ENCODE measurements at regions not wholly inside any gene's neighbourhood (a gene's known extent, or its start where the extent isn't known, plus 50 kb on each side); places are given as distances from the start of the nearest gene placed in this dataset.
"Not testable (repeated sequence)": the region's sequence is repeated elsewhere in the genome, so short reads cannot be mapped to it uniquely, and the experiment has no call there.

GRCh38 chr4:188657365-188657764, 518.1 kb downstream of the TRIML1 start:
- DNase-seq (ENCODE audit: low read depth, low spot score): no peak

GRCh38 chr4:188658958-188659522, 519.8 kb downstream of the TRIML1 start:
- no peak for DNase-seq (ENCODE audit: low read depth, low spot score)

- no peak for DNase-seq (ENCODE audit: low read depth, low spot score)
These were observed 521.6 kb downstream of the TRIML1 start for GRCh38 chr4:188660796-188661195.

- no peak for DNase-seq (ENCODE audit: low read depth, low spot score)
These were observed 522.3 kb downstream of the TRIML1 start for GRCh38 chr4:188661502-188661901.

GRCh38 chr4:188663369-188663768, 524.1 kb downstream of the TRIML1 start:
- no peak for DNase-seq (ENCODE audit: low read depth, low spot score)

GRCh38 chr4:188665491-188666457, 526.5 kb downstream of the TRIML1 start:
- no peak for DNase-seq (ENCODE audit: low read depth, low spot score)

GRCh38 chr4:188678691-188679090, 539.5 kb downstream of the TRIML1 start:
- not testable (repeated sequence) for DNase-seq (ENCODE audit: low read depth, low spot score)

GRCh38 chr4:188680004-188680666, 540.9 kb downstream of the TRIML1 start:
- no peak for DNase-seq (ENCODE audit: low read depth, low spot score)

GRCh38 chr4:188680667-188681063, 541.4 kb downstream of the TRIML1 start:
- no peak for DNase-seq (ENCODE audit: low read depth, low spot score)

GRCh38 chr4:188682321-188682720, 543.1 kb downstream of the TRIML1 start:
- no peak for DNase-seq (ENCODE audit: low read depth, low spot score)

- no peak for DNase-seq (ENCODE audit: low read depth, low spot score)
These were observed 544.3 kb downstream of the TRIML1 start for GRCh38 chr4:188683571-188683970.

GRCh38 chr4:188688956-188689355, 549.7 kb downstream of the TRIML1 start:
- DNase-seq (ENCODE audit: low read depth, low spot score): no peak

- no peak for DNase-seq (ENCODE audit: low read depth, low spot score)
These were observed 552.6 kb downstream of the TRIML1 start for GRCh38 chr4:188691811-188692210.

- no peak for DNase-seq (ENCODE audit: low read depth, low spot score)
These were observed 556.0 kb downstream of the TRIML1 start for GRCh38 chr4:188695261-188695660.

- no peak for DNase-seq (ENCODE audit: low read depth, low spot score)
These were observed 558.0 kb downstream of the TRIML1 start for GRCh38 chr4:188697243-188697642.

GRCh38 chr4:188701952-188702351, 562.7 kb downstream of the TRIML1 start:
- DNase-seq (ENCODE audit: low read depth, low spot score): no peak

GRCh38 chr4:188704288-188704687, 565.0 kb downstream of the TRIML1 start:
- DNase-seq (ENCODE audit: low read depth, low spot score): no peak

- no peak for DNase-seq (ENCODE audit: low read depth, low spot score)
These were observed 567.8 kb downstream of the TRIML1 start for GRCh38 chr4:188707036-188707435.

- DNase-seq (ENCODE audit: low read depth, low spot score): no peak
These were observed 575.3 kb downstream of the TRIML1 start for GRCh38 chr4:188714501-188714900.

- no peak for DNase-seq (ENCODE audit: low read depth, low spot score)
These were observed 575.7 kb downstream of the TRIML1 start for GRCh38 chr4:188714907-188715306.

- DNase-seq (ENCODE audit: low read depth, low spot score): no peak
These were observed 578.4 kb downstream of the TRIML1 start for GRCh38 chr4:188717661-188718060.

- DNase-seq (ENCODE audit: low read depth, low spot score): no peak
These were observed 580.6 kb downstream of the TRIML1 start for GRCh38 chr4:188719794-188720193.
